SW480 (cell line): ENCODE measurements at regions not wholly inside any gene's neighbourhood (a gene's known extent, or its start where the extent isn't known, plus 50 kb on each side); places are given as distances from the start of the nearest gene placed in this dataset.
A peak's percentile ranks its signal among the peaks of the same experiment; 100 is the strongest.

Experiments used
- DNase-seq: peaks from one replicate; pipeline ENCODE4 v3.0.0-alpha.2; 2016; ENCODE audit warnings: low spot score

DNA sequence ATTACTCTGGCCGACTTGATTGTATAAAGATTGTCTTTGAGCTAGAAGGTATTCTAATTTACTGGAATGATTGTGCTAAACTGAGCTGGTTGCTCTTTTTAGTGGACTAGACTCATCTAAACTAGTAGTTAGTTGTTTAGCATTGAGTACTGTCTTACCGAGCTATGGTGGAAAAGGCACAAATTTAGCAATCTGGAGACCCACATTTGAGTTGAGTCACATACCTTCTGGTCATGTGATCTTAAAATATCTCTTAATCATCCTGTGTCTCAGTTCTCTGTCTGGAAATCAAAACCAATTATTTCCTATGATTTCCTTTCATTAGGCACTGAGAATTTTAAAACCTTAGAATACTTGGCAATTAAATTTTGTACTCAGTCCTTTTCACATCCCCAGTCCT, 349.5 kb downstream of the IRS2 start:
- no peak for DNase-seq

DNA sequence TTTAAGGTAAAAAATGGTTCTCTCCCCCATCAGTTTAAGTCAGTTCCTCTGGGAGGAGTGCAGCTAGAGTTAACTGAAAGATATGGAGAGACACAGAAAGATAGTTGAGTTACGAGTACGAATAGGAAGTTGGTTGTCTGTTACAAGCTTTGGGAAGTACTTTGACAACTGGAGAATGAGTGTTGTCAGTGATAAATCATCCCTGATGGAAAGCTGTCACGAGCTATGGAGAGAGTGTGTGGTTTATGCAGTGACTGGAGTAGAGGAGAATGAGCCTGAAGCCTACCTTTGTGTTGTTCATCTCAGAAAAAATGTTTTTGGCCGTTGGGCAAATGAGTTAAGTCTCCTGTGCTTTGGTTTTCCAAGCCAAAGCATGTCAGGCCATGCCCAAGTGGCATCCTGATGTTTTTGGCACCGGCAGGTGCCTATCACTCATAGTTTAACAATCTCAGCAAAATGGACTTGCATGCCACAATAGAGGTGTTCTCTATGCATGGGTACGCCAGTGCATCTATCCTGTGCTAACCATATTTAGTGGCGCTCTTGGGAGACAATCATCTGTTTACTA, 350.2 kb downstream of the IRS2 start:
- DNase-seq: no peak

DNA sequence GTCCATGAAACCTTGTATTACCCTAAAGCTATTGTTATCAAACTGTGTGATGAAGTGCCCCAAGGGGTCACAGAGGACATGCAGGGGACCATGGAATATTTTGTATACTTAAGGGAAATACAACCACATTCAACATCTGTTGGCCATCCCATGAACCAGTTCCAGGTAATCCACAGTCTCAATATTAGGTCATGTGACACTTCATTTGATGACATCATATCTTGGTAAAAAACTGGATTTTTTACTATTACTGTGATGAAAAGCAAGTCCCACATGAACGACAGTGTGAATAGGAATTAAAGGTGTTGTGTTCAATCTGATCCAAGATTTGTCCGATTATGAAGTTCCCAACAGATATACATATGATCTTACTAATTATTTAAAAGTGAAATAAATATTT, 355.2 kb downstream of the IRS2 start:
- DNase-seq: no peak

DNA sequence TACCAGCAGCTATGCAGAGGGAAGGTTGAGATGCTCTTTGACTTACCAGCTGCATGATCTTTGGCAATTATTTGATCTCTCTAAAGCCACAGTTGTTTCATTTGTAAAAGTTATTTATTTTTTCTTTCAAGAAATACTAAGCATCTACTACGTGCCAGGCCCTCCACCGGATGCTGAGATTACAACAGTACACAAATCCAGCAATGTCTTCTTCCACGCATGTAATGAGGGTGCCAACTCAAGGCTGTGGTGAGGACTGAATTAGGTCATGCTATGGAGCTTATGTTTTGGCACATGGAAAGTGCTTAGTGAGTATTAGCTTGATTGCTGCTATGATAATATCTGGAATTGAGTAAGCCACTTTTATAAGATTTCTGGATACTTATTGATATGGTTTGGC, 358.2 kb downstream of the IRS2 start:
- no peak for DNase-seq

DNA sequence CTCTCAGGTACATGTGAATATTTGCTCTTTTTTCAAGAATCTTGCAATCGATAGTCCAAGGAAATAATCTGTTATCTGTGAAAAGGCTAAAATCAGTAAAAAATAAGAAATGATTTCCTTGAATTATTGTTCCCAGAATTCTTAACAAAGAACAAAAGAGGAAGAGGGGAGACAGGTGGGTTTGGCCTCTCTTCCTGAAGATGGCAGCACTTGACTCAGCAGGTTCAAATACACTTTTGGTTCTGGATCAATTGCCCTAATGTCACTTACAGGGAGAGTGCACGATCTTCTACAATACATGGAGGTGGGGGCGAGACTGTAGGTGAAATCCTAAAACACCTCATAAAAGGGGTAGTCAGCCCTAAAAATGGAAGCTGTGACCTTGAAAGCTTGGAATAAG, 358.7 kb downstream of the IRS2 start:
- DNase-seq: no peak

DNA sequence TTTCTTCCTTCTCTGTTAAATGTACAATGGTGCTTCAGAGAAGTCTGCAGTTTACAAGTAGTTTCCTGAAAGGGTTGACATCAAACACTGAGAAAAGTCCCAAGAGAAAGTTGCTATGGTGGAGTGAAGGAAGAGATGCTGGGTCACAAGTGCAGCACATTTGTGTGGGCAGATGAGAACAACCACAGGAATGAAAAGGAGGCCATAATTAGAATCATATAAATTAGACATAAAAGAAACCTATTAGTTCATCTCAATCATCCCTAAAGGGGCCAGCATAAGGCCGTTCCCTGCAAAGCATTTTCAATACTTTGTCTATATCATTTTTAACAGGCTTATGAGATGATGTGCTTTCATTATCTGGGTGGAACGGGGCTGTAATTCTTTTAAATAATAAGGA, 359.2 kb downstream of the IRS2 start:
- DNase-seq: peak; percentile 82

DNA sequence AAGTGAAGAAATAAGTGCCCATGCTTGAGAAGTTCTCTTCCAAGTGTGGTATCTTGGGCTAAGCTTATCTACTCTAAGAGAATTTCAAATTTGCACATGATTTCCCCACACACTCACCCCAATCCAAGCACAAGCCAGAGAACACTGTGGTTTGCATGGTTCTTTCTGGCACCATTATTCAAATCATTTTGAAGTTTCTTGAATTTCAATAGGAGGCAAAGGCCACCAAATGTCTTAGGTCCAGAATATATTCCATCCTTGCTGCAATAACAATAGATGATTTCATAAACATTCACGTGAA, 359.7 kb downstream of the IRS2 start:
- no peak for DNase-seq

DNA sequence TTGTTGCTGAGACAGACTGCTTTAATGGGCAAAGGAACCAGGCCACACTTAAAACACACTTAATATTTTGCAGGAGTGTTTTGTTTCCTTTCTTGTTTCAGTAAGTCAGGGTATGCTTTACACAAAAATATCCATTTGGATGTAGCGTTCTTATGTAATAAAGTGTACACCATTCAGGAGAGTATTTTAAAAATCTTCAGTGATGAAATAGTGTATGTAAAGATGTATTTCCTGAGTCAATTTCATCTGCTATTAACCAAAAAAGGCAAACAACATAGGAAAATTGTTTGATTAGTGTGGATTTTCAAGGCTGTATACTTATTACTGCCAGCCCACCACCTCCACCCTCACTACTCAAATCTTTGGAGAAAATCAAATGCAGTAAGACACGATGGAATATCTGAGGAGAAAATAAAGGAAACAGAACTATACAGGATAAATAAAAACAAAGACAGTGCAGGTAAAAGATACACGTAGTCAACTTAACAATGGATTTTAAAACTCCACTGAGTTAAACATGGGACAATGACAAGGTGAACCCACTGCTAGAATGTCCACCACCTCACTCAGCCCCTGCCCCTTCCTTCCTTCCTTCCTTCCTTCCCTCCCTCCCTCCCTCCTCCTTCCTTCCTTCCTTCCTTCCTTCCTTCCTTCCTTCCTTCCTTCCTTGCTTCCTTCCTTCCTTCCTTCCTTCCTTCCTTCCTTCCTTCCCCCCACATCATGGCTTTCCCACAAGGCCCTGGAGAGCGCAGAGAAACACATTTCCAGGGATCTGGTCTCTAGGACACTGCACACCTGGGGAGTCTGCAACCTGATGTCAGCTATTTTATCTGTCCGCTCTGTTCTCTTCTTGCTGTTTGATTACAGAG, 360.3 kb downstream of the IRS2 start:
- no peak for DNase-seq

DNA sequence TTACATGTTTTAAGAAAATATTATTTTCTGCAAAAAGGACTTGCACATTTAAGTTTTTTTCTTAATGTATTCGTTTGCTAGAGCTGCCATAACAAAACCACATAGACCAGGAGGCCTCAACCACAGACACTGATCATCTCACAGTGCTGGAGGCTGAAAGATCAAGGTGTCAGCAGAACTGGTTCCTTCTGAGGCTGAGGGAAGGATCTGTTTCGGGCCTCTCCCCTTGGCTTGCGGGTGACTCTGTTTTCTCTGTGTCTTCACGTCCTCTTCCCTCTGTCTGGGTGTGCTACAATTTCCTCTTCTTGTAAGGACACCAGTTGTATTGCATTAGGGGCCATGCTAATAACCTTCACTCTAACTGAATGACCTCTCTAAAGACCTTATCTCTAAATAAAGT, 364.2 kb downstream of the IRS2 start:
- no peak for DNase-seq

DNA sequence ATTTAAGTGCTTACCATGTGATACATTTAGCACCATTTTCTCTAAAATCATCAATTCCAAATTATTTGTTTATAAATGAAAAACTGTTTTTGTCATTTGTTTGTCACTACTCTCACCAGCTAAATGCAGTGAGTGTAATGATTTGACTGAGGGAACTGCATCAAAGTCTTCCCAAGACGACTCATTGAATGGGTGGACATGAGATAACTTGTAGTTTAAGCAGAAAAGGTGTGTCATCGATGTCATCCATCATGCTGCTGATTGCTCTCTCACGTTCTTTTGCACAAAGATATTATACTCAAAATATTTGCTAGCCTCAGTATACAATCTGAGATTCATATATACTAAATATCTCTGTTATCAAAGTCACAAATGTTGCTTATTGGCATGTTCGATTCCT, 366.5 kb downstream of the IRS2 start:
- DNase-seq: no peak

DNA sequence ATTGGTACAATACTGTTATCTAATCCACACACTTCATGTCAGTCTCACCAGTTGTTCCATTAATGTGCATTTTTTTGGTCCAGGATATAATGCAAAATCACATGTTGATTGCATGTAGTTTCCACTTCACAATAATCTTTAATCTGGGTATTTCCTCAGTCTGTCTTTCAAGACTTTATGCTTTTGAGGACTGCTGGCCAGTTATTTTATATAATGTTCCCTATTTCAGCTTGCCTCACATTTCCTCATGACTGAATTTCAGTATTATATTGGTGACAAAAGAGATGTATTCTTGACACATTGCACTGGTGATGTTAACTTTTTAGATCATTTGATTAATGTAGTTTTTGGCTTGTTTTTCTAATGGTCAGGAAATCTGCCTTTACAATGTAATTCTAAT, 368.3 kb downstream of the IRS2 start:
- DNase-seq: no peak

DNA sequence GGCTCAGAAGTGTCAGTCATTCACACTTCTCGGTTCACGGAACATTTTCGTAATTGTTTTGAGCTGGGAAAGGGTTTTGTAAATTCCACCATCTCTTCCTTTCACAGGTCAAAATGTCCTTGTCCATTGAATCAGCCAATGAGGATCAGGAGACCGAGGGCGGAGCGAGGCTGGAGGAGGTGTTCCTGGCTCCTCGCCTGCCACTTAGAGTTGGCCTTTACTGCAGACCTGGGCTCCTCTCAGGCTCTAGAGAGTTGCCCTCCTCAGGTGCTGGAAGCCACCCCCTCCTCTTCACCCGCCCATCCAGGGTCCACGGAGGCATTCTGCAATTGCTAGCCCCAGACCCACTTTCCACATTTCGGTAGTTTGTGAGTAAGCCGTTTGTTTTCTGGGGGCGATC, 370.4 kb downstream of the IRS2 start:
- no peak for DNase-seq

DNA sequence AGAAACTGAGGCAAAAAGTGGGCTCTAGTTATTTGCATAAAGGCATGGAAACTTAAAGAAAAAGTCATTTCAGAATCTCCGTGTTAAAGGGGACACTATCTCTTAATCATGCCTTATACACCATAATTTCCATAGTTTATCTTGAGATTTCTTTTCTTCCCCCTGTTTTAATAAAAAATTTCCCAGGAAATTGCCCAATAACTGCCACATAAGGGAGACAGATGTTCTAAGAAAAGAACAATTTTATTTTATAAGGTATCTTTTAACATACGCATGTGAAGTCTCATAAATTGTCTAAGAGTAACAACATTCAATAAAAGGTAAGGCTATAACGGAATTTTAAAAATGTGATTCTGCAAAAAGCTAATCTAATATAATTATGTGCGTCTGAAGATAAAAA, 371.3 kb downstream of the IRS2 start:
- no peak for DNase-seq

DNA sequence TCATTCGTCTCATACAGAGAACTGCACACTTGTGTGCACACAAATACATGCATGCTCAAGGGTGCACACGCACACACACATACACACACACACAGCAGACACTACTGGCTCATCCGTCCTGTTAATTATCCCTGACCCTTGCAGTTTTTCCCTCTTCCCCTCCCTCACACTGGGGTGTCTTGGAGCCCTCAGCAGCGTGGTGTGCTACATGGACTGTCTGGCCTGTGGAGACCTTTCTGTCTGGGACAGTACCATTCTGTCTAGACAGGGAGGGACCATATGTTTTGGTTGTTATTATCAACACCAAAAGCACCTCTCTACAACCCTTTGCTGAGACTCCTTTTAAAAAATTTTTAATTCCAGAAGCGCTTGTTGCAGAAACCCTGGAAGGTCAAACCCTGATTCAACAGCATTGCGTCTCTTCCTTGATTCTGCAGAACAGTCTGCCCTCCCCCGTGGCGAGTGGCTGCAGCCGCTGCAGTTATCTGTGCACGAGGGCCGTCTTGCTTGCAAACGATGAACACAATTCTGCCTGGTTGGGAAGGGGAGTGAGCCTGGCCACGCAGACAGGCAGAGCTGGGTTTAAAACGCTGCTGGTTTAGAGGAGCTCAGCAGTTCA, 374.0 kb downstream of the IRS2 start:
- DNase-seq: peak; percentile 60

DNA sequence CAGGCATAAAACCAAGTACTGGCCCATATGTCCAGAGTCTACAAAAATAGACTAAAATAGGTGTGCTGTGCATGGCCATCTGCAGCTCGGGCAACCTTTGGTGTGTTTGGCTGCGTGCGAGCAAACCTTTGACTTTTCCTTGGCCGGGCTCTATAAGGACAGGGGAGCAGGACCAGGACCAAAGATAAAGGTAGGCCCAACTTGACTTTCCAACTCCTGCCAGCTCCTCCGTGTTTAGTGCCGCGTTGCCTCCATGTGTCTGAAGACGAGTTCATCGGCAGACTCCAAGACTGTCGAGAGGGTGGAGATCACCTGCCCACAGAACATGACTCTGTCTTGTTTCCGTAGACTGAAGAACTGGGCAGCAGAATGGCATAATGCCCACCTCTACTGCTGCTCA, 375.5 kb downstream of the IRS2 start:
- no peak for DNase-seq

DNA sequence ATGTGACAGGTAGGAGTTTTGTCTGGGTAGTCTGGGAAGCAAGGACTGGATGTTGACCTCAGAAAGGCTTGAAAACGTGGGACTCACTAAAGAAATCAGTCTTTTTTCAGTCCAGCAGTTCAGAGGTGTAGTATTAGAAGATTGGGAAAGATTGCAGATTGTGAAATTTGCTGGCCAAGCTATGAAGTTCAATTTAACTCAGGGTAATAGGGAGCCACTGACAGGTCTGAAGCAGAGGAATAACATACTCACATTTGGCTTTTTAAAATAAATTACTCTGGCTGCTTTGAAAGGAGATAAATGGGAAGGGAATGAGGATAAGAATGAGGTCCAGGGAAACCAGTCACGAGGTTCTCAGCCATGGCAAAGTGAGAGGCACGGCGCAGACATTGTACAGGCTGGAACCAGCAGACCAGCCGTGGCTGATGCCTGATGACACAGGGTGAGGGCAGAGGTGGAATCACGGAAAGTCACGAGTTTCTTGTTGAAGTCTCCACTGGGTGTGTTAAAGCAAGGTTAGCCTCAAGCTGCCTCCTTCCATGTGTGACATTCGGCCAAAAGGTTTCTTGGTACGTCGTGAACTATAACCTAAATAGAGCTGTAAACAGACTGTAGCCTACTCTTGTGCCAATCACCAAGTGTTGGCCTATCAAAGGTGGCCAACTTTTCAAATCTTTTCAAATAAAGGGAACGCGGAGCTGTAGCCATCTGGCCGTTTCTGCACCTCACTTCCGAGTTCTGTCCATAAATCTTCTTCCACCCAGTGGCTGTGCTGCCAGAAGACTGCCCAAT, 377.6 kb downstream of the IRS2 start:
- DNase-seq: no peak

DNA sequence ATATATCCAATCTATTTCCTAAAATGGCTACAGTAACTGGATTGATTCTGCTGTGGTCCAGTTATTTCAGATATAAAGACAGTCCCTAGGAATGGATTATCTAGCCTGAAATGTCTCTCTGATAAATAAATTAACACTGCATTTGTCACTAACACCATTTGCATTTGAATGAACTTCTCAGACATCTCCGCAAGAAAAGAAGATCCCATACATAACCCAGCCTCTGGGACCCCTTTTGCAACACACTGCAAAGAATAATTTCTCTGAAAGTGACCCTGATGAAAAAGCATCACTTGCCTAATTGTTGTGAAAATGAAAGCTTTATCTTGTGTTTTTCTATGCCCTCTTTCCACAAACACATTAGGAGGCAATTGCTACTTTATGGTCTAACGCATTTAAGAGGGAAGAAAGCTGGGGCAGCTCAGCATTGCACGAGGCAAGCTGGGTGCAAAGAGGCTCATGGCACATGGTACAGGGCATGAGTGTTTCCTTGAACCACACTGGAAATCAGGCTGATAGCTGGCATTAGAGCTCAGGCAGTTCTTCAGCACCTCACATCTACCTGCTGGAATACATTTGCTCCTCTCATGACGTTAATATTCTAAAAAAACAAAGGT, 379.9 kb downstream of the IRS2 start:
- no peak for DNase-seq

DNA sequence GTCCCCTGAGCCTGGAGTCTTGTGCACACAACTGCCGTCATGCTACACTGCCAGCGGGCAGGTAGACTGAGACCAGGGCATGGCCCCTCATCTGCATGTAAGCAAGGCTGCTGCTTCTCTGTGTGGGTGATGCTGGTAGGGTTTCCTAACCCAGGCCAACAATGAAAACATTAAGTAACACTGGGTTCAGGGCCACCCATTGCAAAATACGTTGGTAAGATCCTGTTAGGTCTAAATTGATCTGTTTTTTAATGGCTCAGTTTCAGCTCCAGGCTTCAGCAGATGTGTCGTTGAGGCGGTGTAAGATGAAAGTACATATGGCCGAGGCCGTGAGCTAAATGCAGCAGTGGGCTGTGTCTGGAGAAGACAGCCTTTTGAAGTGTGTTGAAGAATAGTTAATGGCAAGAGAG, 383.4 kb downstream of the IRS2 start:
- DNase-seq: peak; percentile 76

DNA sequence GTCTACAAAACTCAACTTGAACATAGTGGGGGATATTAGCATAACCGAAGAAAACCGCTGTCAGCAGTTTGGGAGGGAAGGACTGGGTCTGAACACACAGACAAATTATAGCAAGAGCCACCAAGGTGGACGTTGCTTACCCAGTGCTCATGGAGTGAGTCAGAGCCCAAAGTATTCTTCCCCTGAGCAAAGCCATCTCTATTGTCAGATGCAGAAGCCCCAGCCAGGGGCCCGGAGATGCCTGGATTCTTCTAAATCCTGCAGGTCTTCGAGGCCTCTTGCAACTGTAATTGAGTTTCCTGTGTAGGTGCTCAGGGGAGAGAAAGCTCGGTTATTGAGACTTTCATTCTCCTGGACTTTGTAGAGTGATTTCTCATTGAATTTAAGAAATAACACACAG, 384.5 kb downstream of the IRS2 start:
- no peak for DNase-seq

DNA sequence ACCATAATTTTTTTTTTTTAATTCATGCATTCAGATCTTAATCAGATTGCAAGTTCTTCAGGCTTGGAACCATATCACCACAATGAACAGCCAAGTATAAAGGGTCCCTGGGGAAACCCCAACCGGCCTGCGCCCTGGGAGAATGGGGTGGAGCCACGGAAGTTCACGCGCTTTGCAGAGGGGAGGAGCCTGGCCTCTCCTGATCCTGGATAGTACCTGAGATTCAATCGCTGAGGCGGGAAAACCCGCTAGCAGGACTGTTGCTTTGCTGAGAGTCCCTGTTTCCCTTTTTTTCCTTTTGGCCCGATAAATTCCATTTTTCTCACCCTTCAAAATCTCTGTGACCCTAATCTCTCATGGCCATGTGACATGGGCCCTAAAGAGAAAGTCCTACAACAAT, 385.1 kb downstream of the IRS2 start:
- DNase-seq: no peak

DNA sequence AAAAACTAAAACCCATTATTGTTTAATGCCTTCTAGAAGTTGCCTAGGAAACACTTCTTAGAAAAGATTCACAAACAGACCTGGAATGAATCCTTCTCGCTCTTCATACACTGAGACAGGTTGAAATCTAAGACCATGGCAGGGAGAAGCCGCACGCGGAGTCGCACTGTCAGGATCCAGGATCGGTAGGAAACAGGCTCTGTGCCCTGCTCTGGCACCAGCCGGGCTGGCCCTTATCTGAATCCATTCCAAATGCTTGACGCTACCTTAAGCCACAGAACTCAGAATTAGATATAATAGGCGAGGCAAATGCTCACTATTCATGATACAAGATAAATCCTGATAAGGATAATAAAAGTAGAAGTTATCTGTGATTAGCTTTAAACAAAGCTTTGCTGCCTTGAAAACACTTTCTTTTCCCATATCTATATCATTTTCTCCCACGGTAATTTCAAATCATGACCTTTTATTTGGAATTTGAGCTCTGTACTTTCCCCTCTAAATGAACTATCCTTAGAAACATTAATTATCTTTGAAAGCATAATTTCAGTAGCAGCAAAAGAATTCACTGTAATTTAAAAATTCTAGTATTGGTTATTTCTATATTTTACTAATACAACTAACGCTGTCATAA, 385.6 kb downstream of the IRS2 start:
- no peak for DNase-seq

DNA sequence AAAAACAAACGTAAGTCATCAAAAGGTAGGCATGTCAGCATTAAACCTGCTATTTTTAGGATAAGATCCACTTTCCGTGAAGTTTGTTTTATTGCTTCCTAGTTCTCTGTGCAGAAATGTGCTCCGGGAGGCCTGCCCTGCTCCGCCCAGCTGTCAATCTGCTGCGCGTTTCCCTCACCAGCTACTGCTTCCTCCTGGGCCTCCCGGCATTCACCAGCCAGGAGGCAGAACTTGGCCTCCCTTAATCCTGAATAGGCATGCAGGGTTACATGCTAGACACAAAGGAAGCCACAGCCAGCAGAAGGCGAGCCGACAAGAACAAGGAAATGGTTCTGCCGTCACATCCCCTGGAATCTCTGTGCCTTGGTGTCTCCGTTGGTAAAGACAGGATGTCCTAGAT, 386.2 kb downstream of the IRS2 start:
- DNase-seq: no peak
